K562 (cell line): ENCODE measurements at regions not wholly inside any gene's neighbourhood (a gene's known extent, or its start where the extent isn't known, plus 50 kb on each side); places are given as distances from the start of the nearest gene placed in this dataset.

Source experiments
- ATAC-seq: fragments of 200-7000 bp; cut with Tn5 transposase; 3 replicates; pipeline ENCODE4 v1.9.1; 2020; ENCODE audit warnings: moderate library complexity
- BruUV-seq: library from RNA; stranded (reverse); fragments of 400-500 nt; replicated peaks from 2 replicates; lab custom pipeline; 2021; lab: Mats Ljungman, UMichigan
- CTCF ChIA-PET: fragments of 300-600 bp; formaldehyde crosslinking; extraction: SDS; loops from one replicate; lab custom pipeline; 2021; ENCODE audit warnings: low intra/inter-chr PET ratio; lab: Yijun Ruan, JAX
- POLR2A ChIA-PET: fragments of 300-600, 350-650 bp; sonication (Branson Sonifier 250); formaldehyde crosslinking; extraction: SDS; loops from one replicate; lab custom pipeline; 2021; ENCODE audit warnings: antibody characterized with exemption, inconsistent platforms; lab: Yijun Ruan, JAX
- DNase-seq, 4 experiments: peaks; one replicate each; pipeline versions ENCODE4 v3.0.0 to v3.0.0-alpha.2; 2011 to 2018; ENCODE audit warnings: low spot score in 3 of 4, mixed read lengths in 3 of 4; ENCODE audit errors: extremely low read depth in 1 of 4
- FAIRE-seq: peaks from 2 replicates; lab custom pipeline; 2011; peaks lifted over from hg19 to GRCh38; lab: Jason Lieb, UNC
- H2AFZ ChIP-seq: 2 replicates; pipeline ENCODE4 v1.6.0; 2011; ENCODE audit warnings: low read depth, low read length, control low read depth, inconsistent platforms
- H3K27ac ChIP-seq: fragments of 200-600 bp; 3 replicates; pipeline ENCODE4 v1.8.0; 2011; ENCODE audit warnings: low read depth, mild to moderate bottlenecking, control low read depth, inconsistent platforms, low read length, moderate library complexity, mixed read lengths; ENCODE audit errors: extremely low read depth
- H3K27me3 ChIP-seq, 2 experiments: fragments of 300-600 bp in 1 of 2; 2 replicates in 1 of 2; 3 replicates in 1 of 2; pipeline versions ENCODE4 v1.6.0 to v1.8.0; 2011; ENCODE audit warnings: inconsistent platforms in 2 of 2, low read length in 2 of 2, mild to moderate bottlenecking in 1 of 2, mixed read lengths in 1 of 2, moderate library complexity in 1 of 2; ENCODE audit not compliant: control insufficient read depth in 2 of 2, insufficient read depth in 2 of 2
- H3K36me3 ChIP-seq: fragments of 300-600 bp; 3 replicates; pipeline ENCODE4 v1.8.0; 2011; ENCODE audit warnings: mild to moderate bottlenecking, low read length, inconsistent platforms; ENCODE audit not compliant: control insufficient read depth, insufficient read depth
- H3K4me1 ChIP-seq, 2 experiments: fragments of 200-600 bp in 1 of 2; replicated peaks in 1 of 2; 2 replicates in 1 of 2; 3 replicates in 1 of 2; pipeline versions ENCODE4 v1.5.1 to v1.8.0; 2011; ENCODE audit warnings: inconsistent platforms in 2 of 2, low read length in 2 of 2, mild to moderate bottlenecking in 1 of 2, mixed read lengths in 1 of 2, moderate library complexity in 1 of 2; ENCODE audit not compliant: control insufficient read depth in 2 of 2, insufficient read depth in 2 of 2
- H3K4me2 ChIP-seq: 2 replicates; pipeline ENCODE4 v1.6.1; 2011; ENCODE audit warnings: low read length, control low read depth, inconsistent platforms, mixed read lengths; ENCODE audit not compliant: insufficient read depth
- H3K4me3 ChIP-seq: fragments of 200-600 bp; sonication (generic), shearing (Covaris generic); 2 replicates; pipeline ENCODE4 v1.5.1; 2016; ENCODE audit warnings: control low read depth, inconsistent platforms
- H3K79me2 ChIP-seq: fragments of 200-600 bp; 3 replicates; pipeline ENCODE4 v1.8.0; 2011; ENCODE audit warnings: low read length, inconsistent platforms; ENCODE audit not compliant: control insufficient read depth, insufficient read depth
- H3K9ac ChIP-seq, 2 experiments: 2 replicates each; pipeline versions ENCODE4 v1.6.0 to v1.6.1; 2011; ENCODE audit warnings: low read depth in 2 of 2, low read length in 2 of 2, control low read depth in 1 of 2, inconsistent platforms in 1 of 2, mild to moderate bottlenecking in 1 of 2, mixed read lengths in 1 of 2; ENCODE audit not compliant: insufficient read depth in 1 of 2
- H3K9me1 ChIP-seq: one replicate; pipeline ENCODE4 v1.6.0; 2011; ENCODE audit warnings: inconsistent platforms, mild to moderate bottlenecking, low read length, moderate library complexity; ENCODE audit not compliant: control insufficient read depth, insufficient read depth
- H3K9me3 ChIP-seq: replicated peaks from 2 replicates; pipeline ENCODE4 v1.5.1; 2011; ENCODE audit warnings: low read depth, low read length, inconsistent platforms; ENCODE audit not compliant: control insufficient read depth, insufficient read depth
- H4K20me1 ChIP-seq: replicated peaks from 2 replicates; pipeline ENCODE4 v1.6.1; 2011; ENCODE audit warnings: low read length, inconsistent platforms, mixed read lengths; ENCODE audit not compliant: control insufficient read depth, insufficient read depth
- ADNP ChIP-seq: fragments of 200-800 bp; sonication (Bioruptor generic); IDR thresholded peaks from 2 replicates; pipeline ENCODE4 v1.6.1; 2016; ENCODE audit warnings: missing genetic modification characterization, missing compliant biosample characterization
- BCLAF1 ChIP-seq, 2 experiments: fragments of 450-650 bp in 1 of 2; IDR thresholded peaks; 2 replicates each; pipeline ENCODE4 v1.6.1; 2011 to 2017; ENCODE audit warnings: low read depth in 2 of 2, antibody characterized with exemption in 1 of 2, borderline replicate concordance in 1 of 2, low read length in 1 of 2, mild to moderate bottlenecking in 1 of 2, mixed read lengths in 1 of 2; ENCODE audit not compliant: control insufficient read depth in 1 of 2
- BRD9 ChIP-seq: fragments of 450-650 bp; IDR thresholded peaks from 2 replicates; pipeline ENCODE4 v1.6.1; 2018; ENCODE audit warnings: low read depth; ENCODE audit not compliant: partially characterized antibody
- CGGBP1 ChIP-seq: fragments of 250-450 bp; sonication (Bioruptor Pico); IDR thresholded peaks from 2 replicates; pipeline ENCODE4 v1.9.0; 2021; ENCODE audit warnings: mild to moderate bottlenecking
- FOXP1 ChIP-seq: sonication (generic); formaldehyde crosslinking; IDR thresholded peaks from 2 replicates; pipeline ENCODE4 v1.8.0; 2022; ENCODE audit warnings: mild to moderate bottlenecking, missing genetic modification reagents
- KAT7 ChIP-seq: sonication (generic); formaldehyde crosslinking; IDR thresholded peaks from 2 replicates; pipeline ENCODE4 v1.8.0; 2022; ENCODE audit warnings: missing genetic modification reagents, mild to moderate bottlenecking, borderline replicate concordance
- PML ChIP-seq: IDR thresholded peaks from 2 replicates; pipeline ENCODE4 v1.6.1; 2012; ENCODE audit warnings: low read length, inconsistent platforms
- RBFOX2 ChIP-seq: fragments of 200-400 bp; formaldehyde crosslinking; IDR thresholded peaks from 2 replicates; pipeline ENCODE4 v1.6.1; 2017; ENCODE audit warnings: low read depth, mild to moderate bottlenecking, low read length, moderate library complexity
- RCOR1 ChIP-seq, 2 experiments: IDR thresholded peaks; 2 replicates each; pipeline ENCODE4 v1.6.1; 2012; ENCODE audit warnings: low read depth in 2 of 2, low read length in 2 of 2, borderline replicate concordance in 1 of 2, improper control_type of control experiment in 1 of 2
- RNF2 ChIP-seq: sonication (generic); IDR thresholded peaks from 2 replicates; pipeline ENCODE4 v1.6.1; 2016
- SOX6 ChIP-seq: fragments of 450-650 bp; IDR thresholded peaks from 2 replicates; pipeline ENCODE4 v1.6.1; 2014; ENCODE audit warnings: mild to moderate bottlenecking
- TAF15 ChIP-seq: fragments of 200-400 bp; formaldehyde crosslinking; IDR thresholded peaks from 2 replicates; pipeline ENCODE4 v1.6.1; 2017; ENCODE audit warnings: mild to moderate bottlenecking, low read depth, low read length, moderate library complexity
- TEAD4 ChIP-seq, 2 experiments: sonication (generic) in 1 of 2; formaldehyde crosslinking in 1 of 2; IDR thresholded peaks; 2 replicates each; pipeline versions ENCODE4 v1.6.1 to v1.8.0; 2012 to 2022; ENCODE audit warnings: borderline replicate concordance in 1 of 2, inconsistent platforms in 1 of 2, low read length in 1 of 2, mild to moderate bottlenecking in 1 of 2, missing genetic modification reagents in 1 of 2
- TRIM24 ChIP-seq, 2 experiments: fragments of 450-650 bp; IDR thresholded peaks; 2 replicates each; pipeline ENCODE4 v1.6.1; 2016
- XRCC3 ChIP-seq: fragments of 450-650 bp; IDR thresholded peaks from 2 replicates; pipeline ENCODE4 v1.6.1; 2017; ENCODE audit warnings: mild to moderate bottlenecking, moderate library complexity
- ZKSCAN8 ChIP-seq: fragments of 200-800 bp; sonication (Bioruptor generic); IDR thresholded peaks from 2 replicates; pipeline ENCODE4 v1.6.1; 2016; ENCODE audit warnings: missing genetic modification characterization, missing compliant biosample characterization
- WGBS: fragments of 100-300 bp; shearing (Covaris generic); methylation state at CpG from one replicate; pipeline ENCODE4 v1.1.6; 2016; ENCODE audit warnings: low coverage, mixed read lengths; ENCODE audit not compliant: insufficient coverage; ENCODE audit errors: missing lambda C conversion rate; 5-methylcytosine and 5-hydroxymethylcytosine counted together
- in situ Hi-C: fragments of 300-500 bp; cut with MboI; formaldehyde crosslinking; loops from 4 replicates; pipeline ENCODE4 v1.15.0; 2018; ENCODE audit warnings: inconsistent platforms, mixed read lengths
- intact Hi-C: fragments of 100-400 bp; cut with micrococcal nuclease; formaldehyde crosslinking; loops from 2 replicates; pipeline ENCODE4 v1.14.2; 2022
- TF ChIP-seq, protein P1 (sequence below): fragments of 250-450 bp; sonication (Bioruptor Pico); IDR thresholded peaks from 2 replicates; pipeline ENCODE4 v1.5.0; 2021; ENCODE audit warnings: mild to moderate bottlenecking, borderline replicate concordance

GRCh38 chr4:81808011-81808672 is 336.4 kb upstream of the RASGEF1B start:
- no TSS peak for BruUV-seq
- peak; percentile 89 for FAIRE-seq
- CTCF ChIA-PET, result no interaction called here
- no peak for TF ChIP-seq TAF15
- peak; percentile 28 for TF ChIP-seq BRD9
- TF ChIP-seq BCLAF1 (IDR thresholded peaks at IDR 0.05; ENCODE audit: borderline replicate concordance in 1 of 2, control insufficient read depth in 1 of 2, low read depth in 2 of 2, low read length in 1 of 2), result no peak
- peak; percentile 83 for TF ChIP-seq TEAD4 (IDR thresholded peaks at IDR 0.05; ENCODE audit: low read length)
- TF ChIP-seq TEAD4 (CRISPR knock-in tag; IDR thresholded peaks at IDR 0.05; ENCODE audit: borderline replicate concordance), result no peak
- TF ChIP-seq, protein P1, sequence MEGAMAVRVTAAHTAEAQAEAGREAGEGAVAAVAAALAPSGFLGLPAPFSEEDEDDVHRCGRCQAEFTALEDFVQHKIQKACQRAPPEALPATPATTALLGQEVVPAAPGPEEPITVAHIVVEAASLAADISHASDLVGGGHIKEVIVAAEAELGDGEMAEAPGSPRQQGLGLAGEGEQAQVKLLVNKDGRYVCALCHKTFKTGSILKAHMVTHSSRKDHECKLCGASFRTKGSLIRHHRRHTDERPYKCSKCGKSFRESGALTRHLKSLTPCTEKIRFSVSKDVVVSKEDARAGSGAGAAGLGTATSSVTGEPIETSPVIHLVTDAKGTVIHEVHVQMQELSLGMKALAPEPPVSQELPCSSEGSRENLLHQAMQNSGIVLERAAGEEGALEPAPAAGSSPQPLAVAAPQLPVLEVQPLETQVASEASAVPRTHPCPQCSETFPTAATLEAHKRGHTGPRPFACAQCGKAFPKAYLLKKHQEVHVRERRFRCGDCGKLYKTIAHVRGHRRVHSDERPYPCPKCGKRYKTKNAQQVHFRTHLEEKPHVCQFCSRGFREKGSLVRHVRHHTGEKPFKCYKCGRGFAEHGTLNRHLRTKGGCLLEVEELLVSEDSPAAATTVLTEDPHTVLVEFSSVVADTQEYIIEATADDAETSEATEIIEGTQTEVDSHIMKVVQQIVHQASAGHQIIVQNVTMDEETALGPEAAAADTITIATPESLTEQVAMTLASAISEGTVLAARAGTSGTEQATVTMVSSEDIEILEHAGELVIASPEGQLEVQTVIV (CRISPR knock-in tag), result no peak
- 0 out of 2 replicates have a peak, but pooled peaks have one; percentile 40 for TF ChIP-seq RNF2
- peak; percentile 51 to 55; a peak in 2 of 4 replicates for TF ChIP-seq RCOR1 (IDR thresholded peaks at IDR 0.05; ENCODE audit: borderline replicate concordance in 1 of 2, low read depth in 2 of 2, low read length in 2 of 2)
- peak; percentile 47; the same call in 1 of the 2 replicates for TF ChIP-seq PML
- TF ChIP-seq RBFOX2, result no peak
- no peak for TF ChIP-seq KAT7
- TF ChIP-seq CGGBP1 (CRISPR knock-in tag), result no peak
- TF ChIP-seq ADNP (tag), result 0 out of 2 replicates have a peak, but pooled peaks have one; percentile 43
- TF ChIP-seq FOXP1 (CRISPR knock-in tag), result no peak
- TF ChIP-seq XRCC3, result no peak
- no peak for TF ChIP-seq ZKSCAN8
- peak; percentile 47; the same call in 1 of the 2 replicates for TF ChIP-seq SOX6
- peak; percentile 56 to 63; a peak in 2 of 4 replicates for TF ChIP-seq TRIM24 (IDR thresholded peaks at IDR 0.05)

More at GRCh38 chr4:81808011-81808672, 336.4 kb upstream of the RASGEF1B start:
- Histone ChIP-seq H3K79me2 (no peaks in the 10 kb centered on the region), H3K9ac (peak overlapping the region; percentile 17 to 29; a peak in 2 of 4 replicates), H4K20me1 (no peaks in the 10 kb centered on the region), H3K4me1 (peaks cover 21 to 41% of the 10 kb centered on the region in 2 experiments), H3K4me2 (peak overlapping the region; percentile 69), H3K9me3 (no peaks in the 10 kb centered on the region), H3K27me3 (no peaks in the 10 kb centered on the region), H3K36me3 (no peaks in the 10 kb centered on the region), H3K4me3 (no peak overlapping the region), H2AFZ (peak overlapping the region; percentile 40), H3K9me1 (peaks cover 4% of the 10 kb centered on the region), H3K27ac (peak overlapping the region; percentile 29; the same call in 2 of the 3 replicates)
- WGBS, result 0% methylated on average over 2 of the region's 2 CpGs
- POLR2A ChIA-PET, result no interaction called here
- in situ Hi-C loops, result no loop called here
- DNase-seq, result peak in 2 of 4 experiments; percentile 65 to 78
- intact Hi-C loops, result no loop called here
- peak; percentile 80 for ATAC-seq
